Muscle of leg (tissue), 3 donors: ENCODE measurements at regions not wholly inside any gene's neighbourhood (a gene's known extent, or its start where the extent isn't known, plus 50 kb on each side); places are given as distances from the start of the nearest gene placed in this dataset.

Experiments used
- DNase-seq: peaks from one replicate; pipeline ENCODE4 v3.0.0; 2013
- H3K27ac ChIP-seq: one replicate; pipeline ENCODE4 v1.5.1; 2013; ENCODE audit warnings: mild to moderate bottlenecking, low read length, control low read depth
- H3K27me3 ChIP-seq: one replicate; pipeline ENCODE4 v1.6.1; 2013; ENCODE audit warnings: low read length; ENCODE audit not compliant: control insufficient read depth, insufficient read depth
- H3K36me3 ChIP-seq: one replicate; pipeline ENCODE4 v1.6.1; 2013; ENCODE audit warnings: low read length; ENCODE audit not compliant: control insufficient read depth, insufficient read depth
- H3K4me1 ChIP-seq: one replicate; pipeline ENCODE4 v1.6.1; 2013; ENCODE audit warnings: low read length; ENCODE audit not compliant: control insufficient read depth, insufficient read depth
- H3K4me3 ChIP-seq: one replicate; pipeline ENCODE4 v1.5.1; 2013; ENCODE audit warnings: low read length, control low read depth
- H3K9me3 ChIP-seq: replicated peaks from 2 replicates; pipeline ENCODE4 v1.6.1; 2013; ENCODE audit warnings: low read depth, low read length; ENCODE audit not compliant: control insufficient read depth
- WGBS: methylation state at CpG from one replicate; pipeline ENCODE4 v1.1.5; 2013; ENCODE audit warnings: missing lambda C conversion rate; ENCODE audit not compliant: insufficient coverage; 5-methylcytosine and 5-hydroxymethylcytosine counted together

DNA sequence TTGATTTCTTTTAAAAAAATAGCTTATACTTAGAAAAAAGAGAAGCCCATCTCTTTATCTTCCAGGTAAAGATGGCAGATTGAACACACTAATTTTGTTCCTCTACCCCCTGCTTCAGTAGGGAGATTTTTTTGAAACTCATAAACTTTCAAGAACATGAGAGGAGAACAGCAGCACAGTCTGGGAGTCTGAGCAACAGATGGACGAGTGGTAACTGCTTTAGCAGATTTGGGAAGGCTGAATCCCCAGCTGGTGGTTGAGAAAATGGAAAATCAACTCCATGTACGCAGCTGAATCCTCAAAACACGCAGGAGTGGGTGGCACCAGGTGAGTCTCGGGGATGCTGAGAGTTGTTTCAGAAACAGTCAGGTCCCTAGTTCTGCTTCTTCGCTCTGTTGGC is 114.6 kb upstream of the CTBP2 start:
- H3K27me3 ChIP-seq = peaks cover 10% of the 10 kb centered on the region
- H3K36me3 ChIP-seq = no peaks in the 10 kb centered on the region
- DNase-seq = no peak
- H3K4me3 ChIP-seq = no peak overlapping the region
- peaks cover 2% of the 10 kb centered on the region for H3K9me3 ChIP-seq
- H3K4me1 ChIP-seq = no peaks in the 10 kb centered on the region
- H3K27ac ChIP-seq = no peak overlapping the region
- WGBS = 49% methylated on average over 3 of the region's 5 CpGs

DNA sequence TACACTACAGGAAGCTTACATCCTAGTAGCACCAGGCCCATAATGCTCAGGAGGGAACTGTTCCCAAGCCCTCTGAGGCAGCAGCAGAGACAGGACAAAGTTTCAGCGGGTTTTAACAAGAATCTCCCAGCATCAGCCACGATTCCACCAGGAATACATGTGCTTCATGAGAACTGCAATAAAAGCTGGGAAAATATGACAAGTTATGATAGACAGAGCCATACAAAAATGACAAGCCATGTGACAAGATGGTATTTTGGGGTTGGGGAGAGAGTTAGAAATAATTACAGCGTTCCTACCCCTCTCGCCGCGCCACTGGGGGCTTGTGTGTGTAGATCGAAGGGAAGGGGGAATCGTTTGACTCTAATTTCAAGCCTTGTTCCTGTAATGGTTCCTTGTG is 112.7 kb upstream of the CTBP2 start:
- Histone ChIP-seq H3K9me3 (peaks cover 2% of the 10 kb centered on the region), H3K27me3 (peaks cover 10% of the 10 kb centered on the region), H3K4me3 (no peak overlapping the region), H3K4me1 (no peaks in the 10 kb centered on the region), H3K36me3 (no peaks in the 10 kb centered on the region), H3K27ac (no peak overlapping the region)
- WGBS = 72% methylated on average over 5 of the region's 8 CpGs
- DNase-seq = no peak

DNA sequence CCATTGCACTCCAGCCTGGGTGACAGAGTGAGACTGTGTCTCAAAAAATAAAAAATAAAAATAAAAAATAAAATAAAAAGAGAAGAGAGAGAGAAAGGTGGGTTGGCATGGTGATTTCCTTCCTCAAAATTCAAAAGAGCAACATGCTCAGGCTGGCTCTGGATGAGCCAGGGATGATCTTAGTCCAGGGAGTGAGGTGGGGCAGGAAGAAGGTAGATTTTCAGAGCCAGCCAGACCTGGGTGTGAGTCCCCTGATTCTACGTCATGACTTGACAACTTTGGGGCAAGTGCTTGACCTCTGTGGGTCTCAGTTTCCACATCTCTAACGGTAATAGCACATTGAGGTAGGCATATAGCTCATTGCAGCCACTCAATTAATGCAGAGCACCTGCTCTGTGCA is 109.4 kb upstream of the CTBP2 start:
- no peaks in the 10 kb centered on the region for H3K9me3 ChIP-seq
- DNase-seq = no peak
- H3K27me3 ChIP-seq = peaks cover 6% of the 10 kb centered on the region
- no peaks in the 10 kb centered on the region for H3K36me3 ChIP-seq
- H3K4me3 ChIP-seq = no peak overlapping the region
- 86% methylated on average over 1 of the region's 2 CpGs for WGBS
- no peak overlapping the region for H3K27ac ChIP-seq
- H3K4me1 ChIP-seq = no peaks in the 10 kb centered on the region

DNA sequence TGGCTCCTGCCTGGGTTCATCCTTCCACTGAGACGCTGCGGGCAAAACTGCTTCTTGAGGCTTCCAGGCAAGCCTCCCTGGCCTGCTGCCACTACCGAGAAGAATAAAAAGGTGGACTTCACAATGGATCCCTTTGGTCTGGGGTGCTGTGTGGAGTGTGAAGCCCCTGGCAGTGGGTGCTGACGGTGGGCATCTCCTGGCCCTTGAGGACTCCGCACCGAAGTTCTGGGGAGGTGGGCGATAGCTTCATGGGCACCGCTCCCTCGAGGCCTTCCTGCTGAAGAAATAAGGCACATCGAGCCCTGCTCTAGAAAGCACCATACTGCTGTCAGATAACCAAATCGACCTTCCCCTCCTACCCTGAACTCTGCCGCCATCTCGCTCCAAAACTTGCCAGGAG is 106.6 kb upstream of the CTBP2 start:
- Histone ChIP-seq H3K27me3 (peaks cover 12% of the 10 kb centered on the region), H3K27ac (no peak overlapping the region), H3K9me3 (no peaks in the 10 kb centered on the region), H3K36me3 (no peaks in the 10 kb centered on the region), H3K4me3 (no peak overlapping the region), H3K4me1 (no peaks in the 10 kb centered on the region)
- WGBS = 90% methylated on average over 9 of the region's 13 CpGs
- no peak for DNase-seq

- Histone ChIP-seq H3K36me3 (no peaks in the 10 kb centered on the region), H3K4me1 (no peaks in the 10 kb centered on the region), H3K9me3 (no peaks in the 10 kb centered on the region), H3K27ac (no peak overlapping the region), H3K4me3 (no peak overlapping the region), H3K27me3 (peaks cover 9% of the 10 kb centered on the region)
- DNase-seq = no peak
- 73% methylated on average over 14 of the region's 14 CpGs for WGBS
Observed at GRCh38 chr10:125266541-125266940, 106.2 kb upstream of the CTBP2 start.

DNA sequence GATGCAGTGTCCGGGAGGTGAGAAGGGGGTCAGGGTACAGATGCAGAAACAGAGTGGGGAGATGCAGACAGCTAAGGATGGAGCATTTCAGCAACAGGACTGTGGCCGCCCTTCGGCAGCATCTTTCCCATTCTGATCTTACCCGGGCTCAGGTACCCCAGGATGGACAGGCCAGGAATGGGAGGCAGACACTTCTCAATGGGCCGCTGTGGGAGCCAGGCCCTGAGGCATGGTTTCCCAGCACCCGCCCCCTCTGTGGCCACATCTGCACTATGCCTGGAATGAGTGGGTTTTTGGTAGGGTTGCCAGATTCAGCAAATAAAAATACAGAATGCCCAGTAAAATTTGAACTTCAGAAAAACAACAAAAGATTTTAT is 105.2 kb upstream of the CTBP2 start:
- Histone ChIP-seq H3K9me3 (no peaks in the 10 kb centered on the region), H3K27me3 (peaks cover 5% of the 10 kb centered on the region)
- WGBS = 81% methylated on average over 4 of the region's 6 CpGs

GRCh38 chr10:125264757-125265578 is 104.6 kb upstream of the CTBP2 start:
- DNase-seq = no peak
- H3K4me3 ChIP-seq = no peak overlapping the region
- no peak overlapping the region for H3K27ac ChIP-seq
- 58% methylated on average over 12 of the region's 13 CpGs for WGBS
- no peaks in the 10 kb centered on the region for H3K36me3 ChIP-seq
- no peaks in the 10 kb centered on the region for H3K9me3 ChIP-seq
- peaks cover 5% of the 10 kb centered on the region for H3K27me3 ChIP-seq
- H3K4me1 ChIP-seq = no peaks in the 10 kb centered on the region

More for the DNA sequence above, 105.2 kb upstream of the CTBP2 start:
- no peaks in the 10 kb centered on the region for H3K36me3 ChIP-seq
- no peak for DNase-seq
- no peak overlapping the region for H3K27ac ChIP-seq
- no peaks in the 10 kb centered on the region for H3K4me1 ChIP-seq
- H3K4me3 ChIP-seq = no peak overlapping the region

- Histone ChIP-seq H3K27ac (no peak overlapping the region), H3K4me3 (no peak overlapping the region), H3K27me3 (peaks cover 5% of the 10 kb centered on the region), H3K4me1 (no peaks in the 10 kb centered on the region), H3K9me3 (no peaks in the 10 kb centered on the region), H3K36me3 (no peaks in the 10 kb centered on the region)
- 80% methylated on average over 1 of the region's 1 CpG for WGBS
- DNase-seq = no peak
Observed at GRCh38 chr10:125264091-125264490, 103.7 kb upstream of the CTBP2 start.

DNA sequence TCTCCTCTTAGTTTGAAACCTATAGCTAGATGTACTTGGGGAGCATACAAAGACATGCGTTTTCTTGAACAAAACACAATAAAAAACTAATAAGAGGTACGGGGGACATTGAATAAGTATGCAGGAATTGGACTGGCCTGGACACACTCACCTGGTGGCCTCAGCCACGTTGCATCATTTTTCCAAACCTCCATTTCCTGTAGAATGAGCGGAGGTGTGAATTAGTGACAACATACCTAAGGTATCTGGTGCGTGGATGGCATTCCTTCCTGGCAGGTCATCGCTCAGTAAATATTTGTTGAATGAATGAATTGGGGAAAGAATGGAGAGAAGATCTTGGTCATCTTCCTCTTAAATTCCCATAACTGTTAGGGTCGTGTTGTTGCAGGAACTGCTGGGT is 103.2 kb upstream of the CTBP2 start:
- Histone ChIP-seq H3K4me1 (no peaks in the 10 kb centered on the region), H3K36me3 (no peaks in the 10 kb centered on the region), H3K27me3 (peaks cover 5% of the 10 kb centered on the region), H3K4me3 (no peak overlapping the region), H3K9me3 (no peaks in the 10 kb centered on the region), H3K27ac (no peak overlapping the region)
- no peak for DNase-seq
- WGBS = no CpG with 5 or more reads among the region's 7 CpGs

GRCh38 chr10:125262920-125263319 is 102.6 kb upstream of the CTBP2 start:
- WGBS = 58% methylated on average over 2 of the region's 6 CpGs
- no peak for DNase-seq
- Histone ChIP-seq H3K27ac (no peak overlapping the region), H3K4me3 (no peak overlapping the region), H3K36me3 (no peaks in the 10 kb centered on the region), H3K27me3 (peaks cover 5% of the 10 kb centered on the region), H3K4me1 (no peaks in the 10 kb centered on the region), H3K9me3 (no peaks in the 10 kb centered on the region)

GRCh38 chr10:125262409-125262808 is 102.0 kb upstream of the CTBP2 start:
- H3K27me3 ChIP-seq = peaks cover 5% of the 10 kb centered on the region
- H3K4me1 ChIP-seq = no peaks in the 10 kb centered on the region
- H3K9me3 ChIP-seq = no peaks in the 10 kb centered on the region
- no peak for DNase-seq
- H3K27ac ChIP-seq = no peak overlapping the region
- no peaks in the 10 kb centered on the region for H3K36me3 ChIP-seq
- H3K4me3 ChIP-seq = no peak overlapping the region
- 100% methylated on average over 1 of the region's 6 CpGs for WGBS
